Activated CD4-positive, alpha-beta T cell treated with anti-CD3 and anti-CD28 coated beads for 24 hours (primary cell): ENCODE measurements at regions not wholly inside any gene's neighbourhood (a gene's known extent, or its start where the extent isn't known, plus 50 kb on each side); places are given as distances from the start of the nearest gene placed in this dataset.

Source experiments
- DNase-seq, 2 donors: peaks; one replicate each; pipeline ENCODE4 v3.0.0-alpha.2; 2020; ENCODE audit warnings: low read depth in 2 of 2

- DNase-seq, result no peak
Observed at GRCh38 chr7:130965515-130965914, 231.5 kb upstream of the KLF14 start.

- DNase-seq, result no peak
Observed at GRCh38 chr7:130966246-130967009, 232.4 kb upstream of the KLF14 start.

GRCh38 chr7:130970196-130970595 lies 236.2 kb upstream of the KLF14 start:
- DNase-seq, result no peak

- no peak for DNase-seq
Observed at GRCh38 chr7:130970696-130971095, 236.7 kb upstream of the KLF14 start.

GRCh38 chr7:130971297-130971696 lies 237.3 kb upstream of the KLF14 start:
- DNase-seq, result no peak

- DNase-seq, result no peak
Observed at GRCh38 chr7:130972201-130972600, 238.2 kb upstream of the KLF14 start.

GRCh38 chr7:130973637-130974036 lies 239.6 kb upstream of the KLF14 start:
- no peak for DNase-seq

GRCh38 chr7:130974169-130974568 lies 240.2 kb upstream of the KLF14 start:
- no peak for DNase-seq

GRCh38 chr7:130974794-130975193 lies 240.8 kb upstream of the KLF14 start:
- DNase-seq, result no peak

GRCh38 chr7:130975731-130976130 lies 241.7 kb upstream of the KLF14 start:
- DNase-seq, result no peak

GRCh38 chr7:130982160-130982638 lies 248.2 kb upstream of the KLF14 start:
- DNase-seq, result no peak

GRCh38 chr7:130982651-130983050 lies 248.6 kb upstream of the KLF14 start:
- no peak for DNase-seq

- DNase-seq, result no peak
Observed at GRCh38 chr7:130985361-130985760, 251.4 kb upstream of the KLF14 start.

GRCh38 chr7:130986261-130986690 lies 252.3 kb upstream of the KLF14 start:
- DNase-seq, result no peak

GRCh38 chr7:130987092-130987491 lies 253.1 kb upstream of the KLF14 start:
- DNase-seq, result no peak

GRCh38 chr7:130988443-130988842 lies 254.4 kb upstream of the KLF14 start:
- DNase-seq, result no peak

- DNase-seq, result no peak
Observed at GRCh38 chr7:130989101-130989795, 255.2 kb upstream of the KLF14 start.

GRCh38 chr7:130990178-130990832 lies 256.3 kb upstream of the KLF14 start:
- DNase-seq, result no peak

GRCh38 chr7:130993671-130994365 lies 259.8 kb upstream of the KLF14 start:
- DNase-seq, result no peak

- no peak for DNase-seq
Observed at GRCh38 chr7:130994378-130995115, 260.5 kb upstream of the KLF14 start.
